Endodermal cell (in vitro differentiated cells): ENCODE measurements at regions not wholly inside any gene's neighbourhood (a gene's known extent, or its start where the extent isn't known, plus 50 kb on each side); places are given as distances from the start of the nearest gene placed in this dataset.

Experiments
- DNase-seq: peaks from one replicate; pipeline ENCODE4 v3.0.0-alpha.2; 2017
- H3K27ac ChIP-seq: 2 replicates; pipeline ENCODE4 v1.5.1; 2013; ENCODE audit warnings: mild to moderate bottlenecking, low read depth, low read length, moderate library complexity
- H3K27me3 ChIP-seq: 2 replicates; pipeline ENCODE4 v1.6.1; 2013; ENCODE audit warnings: mild to moderate bottlenecking, low read length, moderate library complexity; ENCODE audit not compliant: insufficient read depth, control insufficient read depth, poor library complexity, severe bottlenecking
- H3K36me3 ChIP-seq: 2 replicates; pipeline ENCODE4 v1.7.0; 2013; ENCODE audit warnings: mild to moderate bottlenecking, low read length, moderate library complexity; ENCODE audit not compliant: control insufficient read depth, insufficient read depth
- H3K4me1 ChIP-seq: one replicate; pipeline ENCODE4 v1.7.0; 2013; ENCODE audit warnings: low read length; ENCODE audit not compliant: control insufficient read depth, insufficient read depth
- H3K4me3 ChIP-seq: 2 replicates; pipeline ENCODE4 v1.5.1; 2013; ENCODE audit warnings: mild to moderate bottlenecking, low read length, moderate library complexity
- H3K9ac ChIP-seq: 2 replicates; pipeline ENCODE4 v1.6.1; 2013; ENCODE audit warnings: mild to moderate bottlenecking, low read length, moderate library complexity; ENCODE audit not compliant: poor library complexity, severe bottlenecking; ENCODE audit errors: extremely low read depth
- H3K9me3 ChIP-seq: 2 replicates; pipeline ENCODE4 v1.6.1; 2013; ENCODE audit warnings: mild to moderate bottlenecking, low read length, moderate library complexity; ENCODE audit not compliant: control insufficient read depth
- H3K27ac Mint-ChIP-seq: 2 replicates; pipeline ENCODE4 v1.8.0; 2020; ENCODE audit warnings: mixed read lengths
- H3K27me3 Mint-ChIP-seq: 2 replicates; pipeline ENCODE4 v1.8.0; 2021; ENCODE audit warnings: mild to moderate bottlenecking, mixed read lengths; ENCODE audit not compliant: insufficient read depth
- H3K36me3 Mint-ChIP-seq: 2 replicates; pipeline ENCODE4 v1.8.0; 2020; ENCODE audit warnings: low read depth, mixed read lengths
- H3K4me1 Mint-ChIP-seq: 2 replicates; pipeline ENCODE4 v1.8.0; 2020; ENCODE audit warnings: mixed read lengths
- H3K4me3 Mint-ChIP-seq: 2 replicates; pipeline ENCODE4 v1.8.0; 2020; ENCODE audit warnings: mild to moderate bottlenecking, moderate library complexity, mixed read lengths
- H3K9me3 Mint-ChIP-seq: 2 replicates; pipeline ENCODE4 v1.8.0; 2020; ENCODE audit warnings: mild to moderate bottlenecking, mixed read lengths
- CTCF ChIP-seq: fragments of 200-600 bp; sonication (generic); conservative IDR thresholded peaks from 2 replicates; pipeline ENCODE4 v1.5.0; 2021; ENCODE audit warnings: antibody characterized with exemption, mild to moderate bottlenecking
- WGBS, 2 experiments: methylation state at CpG; one replicate each; pipeline versions ENCODE4 v1.1.5 to v1.1.7; 2013; ENCODE audit warnings: missing lambda C conversion rate in 2 of 2, mixed read lengths in 1 of 2; ENCODE audit not compliant: insufficient coverage in 1 of 2, insufficient read length in 1 of 2; 5-methylcytosine and 5-hydroxymethylcytosine counted together

- Mint-ChIP-seq H3K27ac (no peak overlapping the region), H3K4me1 (peaks cover 7% of the 10 kb centered on the region), H3K4me3 (no peak overlapping the region), H3K27me3 (peaks cover 3% of the 10 kb centered on the region), H3K36me3 (no peaks in the 10 kb centered on the region), H3K9me3 (no peaks in the 10 kb centered on the region)
- H3K9me3 ChIP-seq: no peaks in the 10 kb centered on the region
- H3K4me1 ChIP-seq: peaks cover 3% of the 10 kb centered on the region
- 71 to 84% methylated on average over 1 of the region's 2 CpGs for WGBS, 2 experiments
- H3K4me3 ChIP-seq: no peak overlapping the region
- no peak for TF ChIP-seq CTCF
- no peak overlapping the region for H3K27ac ChIP-seq
- H3K36me3 ChIP-seq: no peaks in the 10 kb centered on the region
- no peaks in the 10 kb centered on the region for H3K27me3 ChIP-seq
- H3K9ac ChIP-seq: no peak overlapping the region
- no peak for DNase-seq
Observed at GRCh38 chr5:113809626-113810025, 296.1 kb downstream of the YTHDC2 start.

- no peaks in the 10 kb centered on the region for H3K27me3 ChIP-seq
- no peak overlapping the region for H3K9ac ChIP-seq
- no peak overlapping the region for H3K4me3 ChIP-seq
- no peaks in the 10 kb centered on the region for H3K36me3 ChIP-seq
- no peak overlapping the region for H3K27ac ChIP-seq
- Mint-ChIP-seq H3K27me3 (no peaks in the 10 kb centered on the region), H3K9me3 (no peaks in the 10 kb centered on the region), H3K4me1 (no peaks in the 10 kb centered on the region), H3K4me3 (no peak overlapping the region), H3K36me3 (no peaks in the 10 kb centered on the region), H3K27ac (no peak overlapping the region)
- TF ChIP-seq CTCF: no peak
- DNase-seq: no peak
- H3K9me3 ChIP-seq: no peaks in the 10 kb centered on the region
- no peaks in the 10 kb centered on the region for H3K4me1 ChIP-seq
Observed at GRCh38 chr5:113813466-113813865, 300.0 kb downstream of the YTHDC2 start.

- Histone ChIP-seq H3K4me1 (no peaks in the 10 kb centered on the region), H3K4me3 (no peak overlapping the region), H3K9me3 (no peaks in the 10 kb centered on the region), H3K27me3 (no peaks in the 10 kb centered on the region), H3K27ac (no peak overlapping the region), H3K9ac (no peak overlapping the region), H3K36me3 (no peaks in the 10 kb centered on the region)
- Mint-ChIP-seq H3K36me3 (no peaks in the 10 kb centered on the region), H3K27me3 (no peaks in the 10 kb centered on the region), H3K27ac (no peak overlapping the region), H3K4me3 (no peak overlapping the region), H3K4me1 (no peaks in the 10 kb centered on the region), H3K9me3 (no peaks in the 10 kb centered on the region)
- no peak for DNase-seq
- no peak for TF ChIP-seq CTCF
- 92 to 100% methylated on average over 2 to 3 of the region's 3 CpGs for WGBS, 2 experiments
Observed at GRCh38 chr5:113817683-113818082, 304.2 kb downstream of the YTHDC2 start.
